ENCODE measurements at regions not wholly inside any gene's neighbourhood (a gene's known extent, or its start where the extent isn't known, plus 50 kb on each side); places are given as distances from the start of the nearest gene placed in this dataset.

- ATAC-seq (no peak), DNase-seq (no peak)
- Histone ChIP-seq H3K4me3 (no peak overlapping the region), H3K36me3 (ENCODE audit: insufficient read depth in 1 of 2, low read depth in 1 of 2) (no peaks in the 10 kb centered on the region), H3K27me3 (ENCODE audit: insufficient read depth in 3 of 3, low read length in 2 of 3) (no peaks in the 10 kb centered on the region), H3K4me1 (peaks cover 8% of the 10 kb centered on the region), H3K27ac (no peak overlapping the region), H3K9me3 (no peaks in the 10 kb centered on the region)
- intact Hi-C loops (cut with DNase I), result no loop called here
- no peak for TF ChIP-seq CTCF (IDR thresholded peaks at IDR 0.05)
- 69 to 86% (median 72%) methylated on average over 5 of the region's 5 CpGs for WGBS, 3 donors
Observed at GRCh38 chr2:217382794-217383193, 522.9 kb upstream of the TNP1 start.

- no peaks in the 10 kb centered on the region for H3K4me1 ChIP-seq
- H3K27me3 ChIP-seq (ENCODE audit: insufficient read depth in 3 of 3, low read length in 2 of 3), result no peaks in the 10 kb centered on the region
- no peak overlapping the region for H3K4me3 ChIP-seq
- intact Hi-C loops (cut with DNase I), result no loop called here
- ATAC-seq (no peak), DNase-seq (no peak)
- H3K27ac ChIP-seq, result no peak overlapping the region
- TF ChIP-seq CTCF (IDR thresholded peaks at IDR 0.05), result no peak
- H3K36me3 ChIP-seq (ENCODE audit: insufficient read depth in 1 of 2, low read depth in 1 of 2), result no peaks in the 10 kb centered on the region
- H3K9me3 ChIP-seq, result no peaks in the 10 kb centered on the region
- WGBS, 3 donors, result 80 to 82% (median 81%) methylated on average over 6 of the region's 6 CpGs
Observed at GRCh38 chr2:217379807-217380206, 519.9 kb upstream of the TNP1 start.

GRCh38 chr2:217372794-217373193 lies 512.9 kb upstream of the TNP1 start:
- no peak for TF ChIP-seq CTCF (IDR thresholded peaks at IDR 0.05)
- Histone ChIP-seq H3K27me3 (ENCODE audit: insufficient read depth in 3 of 3, low read length in 2 of 3) (no peaks in the 10 kb centered on the region), H3K4me3 (no peak overlapping the region), H3K36me3 (ENCODE audit: insufficient read depth in 1 of 2, low read depth in 1 of 2) (no peaks in the 10 kb centered on the region), H3K9me3 (no peaks in the 10 kb centered on the region), H3K4me1 (peaks cover 13% of the 10 kb centered on the region), H3K27ac (no peak overlapping the region)
- no peak for DNase-seq
- ATAC-seq, result no peak
- intact Hi-C loops (cut with DNase I), result no loop called here
- WGBS, 3 donors, result 86 to 96% (median 90%) methylated on average over 2 of the region's 2 CpGs

GRCh38 chr2:217371781-217372213 lies 511.9 kb upstream of the TNP1 start:
- Histone ChIP-seq H3K27me3 (ENCODE audit: insufficient read depth in 3 of 3, low read length in 2 of 3) (no peaks in the 10 kb centered on the region), H3K4me3 (no peak overlapping the region), H3K27ac (no peak overlapping the region), H3K9me3 (no peaks in the 10 kb centered on the region), H3K4me1 (peaks cover 13% of the 10 kb centered on the region), H3K36me3 (ENCODE audit: insufficient read depth in 1 of 2, low read depth in 1 of 2) (no peaks in the 10 kb centered on the region)
- DNase-seq (no peak), ATAC-seq (peak in 1 of 4 donors; percentile 42)
- 31 to 45% (median 35%) methylated on average over 9 of the region's 9 CpGs for whole genome bisulfite sequencing, 3 donors
- TF ChIP-seq CTCF (IDR thresholded peaks at IDR 0.05), result no peak
- intact Hi-C loops (cut with DNase I), result no loop called here

GRCh38 chr2:217370391-217370790 lies 510.5 kb upstream of the TNP1 start:
- 53 to 74% (median 65%) methylated on average over 5 of the region's 5 CpGs for WGBS, 3 donors
- Histone ChIP-seq H3K4me1 (peaks cover 13% of the 10 kb centered on the region), H3K9me3 (no peaks in the 10 kb centered on the region), H3K27ac (no peak overlapping the region), H3K27me3 (ENCODE audit: insufficient read depth in 3 of 3, low read length in 2 of 3) (no peaks in the 10 kb centered on the region), H3K36me3 (ENCODE audit: insufficient read depth in 1 of 2, low read depth in 1 of 2) (no peaks in the 10 kb centered on the region), H3K4me3 (no peak overlapping the region)
- ATAC-seq, result peak; percentile 90 to 98 (median 97)
- peak in 1 of 2 donors; percentile 33 for DNase-seq
- intact Hi-C loops (cut with DNase I), result no loop called here
- TF ChIP-seq CTCF (IDR thresholded peaks at IDR 0.05), result no peak

Measured in psoas muscle (tissue), 7 donors.